GM18951 (cell line): ENCODE measurements at regions not wholly inside any gene's neighbourhood (a gene's known extent, or its start where the extent isn't known, plus 50 kb on each side); places are given as distances from the start of the nearest gene placed in this dataset.

Experiments
- POLR2A ChIP-seq: IDR thresholded peaks from 4 replicates; pipeline ENCODE4 v1.6.1; 2011; ENCODE audit warnings: mild to moderate bottlenecking; ENCODE audit not compliant: insufficient read length, insufficient read depth; ENCODE audit errors: extremely low read depth
- in situ Hi-C: fragments of 300-500 bp; cut with MboI; formaldehyde crosslinking; loops from one replicate; pipeline ENCODE4 v1.12.0; 2022; ENCODE audit warnings: low sequenced_read_pairs, mixed read lengths, inconsistent platforms; ENCODE audit not compliant: unreplicated experiment

- in situ Hi-C loops = no loop called here
- no peak for TF ChIP-seq POLR2A
These were observed 200.5 kb downstream of the POU4F1 start for GRCh38 chr13:78402708-78403400.

GRCh38 chr13:78401873-78402707 is 201.3 kb downstream of the POU4F1 start:
- TF ChIP-seq POLR2A = no peak
- in situ Hi-C loops = no loop called here

- no peak for TF ChIP-seq POLR2A
- in situ Hi-C loops = no loop called here
These were observed 204.5 kb downstream of the POU4F1 start for GRCh38 chr13:78398743-78399410.

- TF ChIP-seq POLR2A = no peak
- in situ Hi-C loops = no loop called here
These were observed 209.8 kb downstream of the POU4F1 start for GRCh38 chr13:78393286-78394142.

- in situ Hi-C loops = no loop called here
- no peak for TF ChIP-seq POLR2A
These were observed 219.5 kb downstream of the POU4F1 start for GRCh38 chr13:78383899-78384298.

- TF ChIP-seq POLR2A = no peak
- in situ Hi-C loops = no loop called here
These were observed 220.3 kb downstream of the POU4F1 start for GRCh38 chr13:78383071-78383484.

- TF ChIP-seq POLR2A = no peak
- in situ Hi-C loops = no loop called here
These were observed 220.9 kb downstream of the POU4F1 start for GRCh38 chr13:78382491-78382890.

GRCh38 chr13:78376822-78377221 is 226.5 kb downstream of the POU4F1 start:
- TF ChIP-seq POLR2A = no peak
- in situ Hi-C loops = no loop called here

- TF ChIP-seq POLR2A = no peak
- in situ Hi-C loops = no loop called here
These were observed 227.3 kb downstream of the POU4F1 start for GRCh38 chr13:78376033-78376432.

- TF ChIP-seq POLR2A = no peak
- in situ Hi-C loops = no loop called here
These were observed 230.8 kb downstream of the POU4F1 start for GRCh38 chr13:78372581-78372980.

GRCh38 chr13:78370231-78370630 is 233.1 kb downstream of the POU4F1 start:
- in situ Hi-C loops = no loop called here
- no peak for TF ChIP-seq POLR2A

GRCh38 chr13:78364711-78365110 is 238.6 kb downstream of the POU4F1 start:
- no peak for TF ChIP-seq POLR2A
- in situ Hi-C loops = no loop called here

GRCh38 chr13:78341032-78341431 is 262.3 kb downstream of the POU4F1 start:
- no peak for TF ChIP-seq POLR2A
- in situ Hi-C loops = no loop called here
